HUDEP-2 (cell line): ENCODE measurements at regions not wholly inside any gene's neighbourhood (a gene's known extent, or its start where the extent isn't known, plus 50 kb on each side); places are given as distances from the start of the nearest gene placed in this dataset.

Source experiments
- DNase-seq, 76 experiments: peaks; one replicate each; lab custom pipeline; 2025; ENCODE audit not compliant: unreplicated experiment in 76 of 76; lab: John Stamatoyannopoulos, UW

DNA sequence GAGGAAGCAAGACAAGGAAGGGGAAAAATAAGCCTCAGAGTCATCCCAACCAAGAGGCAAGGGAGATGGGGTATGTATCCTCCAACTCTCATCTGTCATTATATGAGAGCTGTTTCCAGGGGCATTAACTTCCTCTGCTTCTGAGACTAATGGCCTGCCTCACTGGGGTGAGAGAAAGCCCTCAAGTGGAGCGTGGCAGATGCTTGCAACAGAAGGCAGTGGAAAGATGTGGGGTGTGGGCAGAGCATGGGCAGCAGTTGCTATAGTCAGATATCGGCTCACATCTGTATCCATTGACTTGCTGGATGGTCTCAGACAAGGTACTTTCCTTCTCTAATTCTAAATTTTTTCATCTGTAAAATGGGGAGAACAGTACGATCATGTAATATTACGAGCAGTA lies 81.7 kb upstream of the PLCL2 start:
- no peak for DNase-seq

DNA sequence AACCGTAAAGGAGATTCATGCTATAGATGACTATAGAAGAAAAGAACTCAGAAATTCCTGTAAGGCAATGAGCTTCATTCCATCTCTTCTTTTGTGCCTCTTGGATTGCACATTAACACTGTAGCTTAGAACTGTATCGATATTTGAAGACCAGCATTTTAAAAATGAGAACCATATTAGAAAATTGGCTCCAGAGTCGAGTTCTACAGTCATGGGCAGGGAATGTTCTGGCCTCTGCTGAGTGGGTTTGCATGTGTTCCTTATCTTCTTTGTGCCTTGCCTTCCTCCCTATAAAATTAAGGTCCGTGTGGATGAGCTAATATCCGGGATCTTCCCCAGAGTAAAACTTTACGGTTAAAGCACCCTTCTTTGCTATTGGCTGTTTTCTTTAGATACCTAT lies 77.4 kb upstream of the PLCL2 start:
- DNase-seq: no peak

DNA sequence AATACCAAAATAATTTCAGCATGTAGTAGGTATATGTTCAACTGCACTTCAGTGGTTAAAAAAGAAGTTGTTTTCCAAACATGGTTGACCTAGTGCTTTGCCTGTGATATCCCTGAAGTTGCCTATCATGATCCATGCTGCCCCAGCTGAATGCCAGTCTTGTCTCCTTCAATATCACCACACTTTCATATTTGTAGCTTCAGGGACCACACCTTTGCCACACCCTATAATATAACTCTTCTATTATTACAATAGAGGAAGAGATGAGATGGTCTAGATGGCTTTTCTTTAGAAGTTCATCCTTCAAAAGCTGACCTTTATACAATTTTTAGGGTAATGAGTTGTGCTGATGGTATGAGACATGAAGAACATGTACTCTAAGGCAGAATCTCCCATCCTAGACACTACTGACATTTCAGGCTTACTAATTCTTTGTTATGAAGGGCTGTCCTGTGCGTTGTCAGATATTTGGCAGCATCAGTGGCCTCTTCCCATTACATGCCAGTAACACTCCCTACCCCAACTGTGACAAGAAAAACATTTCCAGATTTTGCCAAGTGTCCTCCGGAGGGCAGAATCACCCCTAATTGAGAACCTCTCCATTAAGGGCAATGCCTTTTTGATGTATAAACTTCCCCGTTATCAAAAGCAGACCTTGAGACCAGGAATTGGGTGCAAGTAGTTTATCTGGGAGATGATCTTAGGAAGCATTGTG lies 76.2 kb upstream of the PLCL2 start:
- peak in 2 of 76 experiments; percentile 1 to 7 for DNase-seq

GRCh38 chr3:16809482-16809881 lies 75.3 kb upstream of the PLCL2 start:
- DNase-seq: no peak

GRCh38 chr3:16809993-16810392 lies 74.8 kb upstream of the PLCL2 start:
- no peak for DNase-seq

GRCh38 chr3:16810593-16811367 lies 74.0 kb upstream of the PLCL2 start:
- DNase-seq: peak in 1 of 76 experiments; percentile 6

GRCh38 chr3:16811950-16812349 lies 72.8 kb upstream of the PLCL2 start:
- no peak for DNase-seq

GRCh38 chr3:16813336-16813735 lies 71.4 kb upstream of the PLCL2 start:
- DNase-seq: no peak

DNA sequence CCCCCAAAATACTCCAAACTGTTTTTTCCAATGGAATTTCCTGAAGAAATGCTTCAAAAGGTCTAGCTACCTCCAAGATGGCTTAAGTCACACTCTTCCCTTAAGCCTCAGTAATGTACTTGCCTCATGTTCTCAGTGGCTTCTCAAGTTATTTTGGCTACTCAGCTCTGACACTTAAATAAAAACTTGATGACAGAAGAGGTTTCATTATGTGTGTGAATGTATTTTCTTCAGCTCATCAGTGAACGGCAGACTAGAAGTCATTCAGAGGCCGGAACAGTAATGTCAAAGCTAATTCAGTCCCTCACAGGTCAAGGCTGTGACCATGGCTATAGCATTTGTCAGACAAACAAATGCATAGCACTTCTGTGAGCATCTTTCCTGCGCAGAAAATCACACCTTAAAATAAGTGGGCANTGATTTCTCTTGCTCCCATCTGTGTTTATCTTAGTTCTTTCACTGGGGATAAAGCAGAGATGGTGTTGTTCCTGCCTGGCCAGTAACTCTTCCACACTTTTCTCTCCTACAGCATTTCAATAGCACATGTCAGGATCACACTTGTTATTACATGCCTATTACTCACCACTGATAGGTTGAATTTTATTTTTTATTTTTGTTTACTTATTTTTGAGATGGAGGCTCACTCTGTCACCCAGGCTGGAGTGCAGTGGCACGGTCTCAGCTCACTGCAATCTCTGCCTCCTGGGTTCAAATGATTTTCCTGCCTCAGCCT lies 68.5 kb upstream of the PLCL2 start:
- DNase-seq: no peak

GRCh38 chr3:16817197-16817596 lies 67.6 kb upstream of the PLCL2 start:
- no peak for DNase-seq

- DNase-seq: no peak
Measured at GRCh38 chr3:16818194-16818593, 66.6 kb upstream of the PLCL2 start.

- DNase-seq: no peak
Measured at GRCh38 chr3:16818945-16819344, 65.8 kb upstream of the PLCL2 start.

DNA sequence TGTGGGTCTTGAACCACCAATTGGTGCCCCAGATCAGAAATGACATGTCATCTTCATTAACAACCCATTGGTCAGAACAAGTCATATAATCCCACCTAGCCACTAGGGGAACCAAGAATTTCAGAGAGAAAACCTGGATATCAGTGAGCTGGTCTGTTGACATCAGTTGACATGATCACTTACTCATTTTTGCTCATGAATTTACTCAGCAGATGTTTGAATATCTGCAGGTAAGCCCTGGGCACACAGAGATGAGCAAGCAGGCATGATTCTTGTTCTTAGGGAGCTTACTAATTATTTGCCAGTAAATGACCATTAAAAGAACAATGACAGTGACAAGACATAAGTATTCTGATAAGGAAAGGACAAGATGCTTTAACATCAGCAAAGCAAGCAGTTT lies 64.3 kb upstream of the PLCL2 start:
- DNase-seq: no peak

DNA sequence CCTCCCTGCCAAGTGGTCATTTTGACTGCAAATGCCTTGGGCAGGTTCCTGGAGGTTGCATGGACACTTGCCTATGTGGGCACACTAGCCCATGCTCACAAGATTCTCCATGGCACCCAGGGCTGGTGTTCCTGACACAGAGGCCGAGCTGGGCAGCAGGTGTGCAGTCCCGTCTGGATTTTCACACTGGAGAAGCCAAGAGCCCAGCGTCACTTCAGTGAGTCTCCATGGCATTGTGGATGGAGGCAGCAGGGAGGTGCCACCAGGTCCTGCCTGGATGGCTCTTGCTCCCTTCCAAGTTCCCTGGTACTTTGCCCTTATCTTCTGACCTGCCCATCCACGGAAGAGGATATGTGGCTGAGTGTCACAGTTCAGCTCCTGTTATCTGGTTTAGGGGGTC lies 63.7 kb upstream of the PLCL2 start:
- DNase-seq: no peak

DNA sequence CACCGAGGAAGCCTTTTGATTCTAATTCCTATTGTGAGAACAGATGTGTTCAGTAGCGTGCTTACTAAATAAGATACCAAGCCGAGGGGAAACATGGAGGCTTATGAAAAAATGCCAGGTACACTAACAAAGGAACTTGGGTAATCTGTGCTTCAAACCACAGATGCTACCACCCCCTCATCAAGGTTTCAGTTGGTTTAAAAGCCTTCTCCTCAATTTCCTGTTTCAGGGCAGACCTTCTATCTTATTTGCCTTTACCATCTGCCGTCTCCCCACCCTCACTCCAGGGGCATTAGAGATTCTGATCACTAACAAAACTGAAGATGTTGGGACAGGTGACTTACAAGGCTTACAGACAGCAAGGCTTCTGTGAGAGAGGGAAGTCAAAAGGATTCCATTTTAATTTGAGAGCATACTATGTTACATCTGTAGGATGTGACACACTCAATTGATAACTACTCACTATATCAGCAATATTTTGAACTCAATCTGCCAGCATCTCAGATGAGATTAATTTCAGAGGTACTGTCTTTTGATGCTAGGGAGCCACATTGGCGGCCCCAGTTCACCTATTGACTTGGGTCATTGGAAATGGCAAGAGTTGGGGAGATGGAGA lies 60.6 kb upstream of the PLCL2 start:
- no peak for DNase-seq

DNA sequence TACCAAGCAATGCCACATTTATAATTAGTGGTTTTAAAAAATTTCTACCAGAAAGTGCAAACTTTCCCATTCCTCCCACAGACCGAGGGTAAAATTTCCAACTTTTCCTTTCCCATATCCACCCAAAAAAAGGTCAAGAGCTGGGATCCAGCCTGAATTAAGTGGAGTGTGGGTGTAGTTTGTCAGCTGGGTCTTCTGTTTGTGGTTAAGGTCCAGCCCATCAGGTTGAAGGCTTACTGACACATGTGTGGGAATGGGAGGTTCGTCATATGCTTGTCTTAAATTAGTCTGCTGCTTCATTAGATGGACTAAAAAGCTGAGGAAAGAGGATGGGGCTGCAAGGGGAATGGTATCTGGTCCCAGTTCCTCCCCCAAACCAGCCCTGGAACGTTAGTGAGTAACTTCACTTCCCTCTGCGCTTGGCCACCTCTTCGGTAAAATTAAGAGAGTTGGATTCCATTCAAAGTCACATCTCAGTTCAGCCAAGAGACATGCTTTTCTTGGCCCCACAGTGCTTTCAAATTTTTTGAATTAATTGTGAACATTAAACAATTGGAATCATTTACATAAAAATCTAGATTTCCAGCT lies 59.0 kb upstream of the PLCL2 start:
- DNase-seq: no peak

DNA sequence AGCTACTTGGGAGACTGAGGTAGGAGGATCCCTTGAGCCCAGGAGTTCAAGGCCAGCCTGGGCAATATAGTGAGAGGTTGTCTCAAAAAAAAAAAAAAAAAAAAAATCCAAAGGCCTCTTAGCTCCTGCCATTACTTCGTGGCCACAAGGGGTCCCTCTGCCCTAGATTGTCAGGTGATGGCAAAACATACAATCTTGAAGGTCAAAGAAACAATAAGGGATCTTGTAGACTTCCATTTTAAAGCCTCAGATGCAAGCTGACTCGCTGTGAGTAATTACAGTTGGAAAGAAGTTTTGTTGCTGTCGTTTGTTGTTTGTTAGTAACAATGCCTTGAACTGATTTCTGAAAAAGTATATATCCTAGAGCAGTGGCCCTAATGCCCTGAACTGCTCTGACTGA lies 55.9 kb upstream of the PLCL2 start:
- peak in 46 of 76 experiments; percentile 2 to 71 (median 30) for DNase-seq

DNA sequence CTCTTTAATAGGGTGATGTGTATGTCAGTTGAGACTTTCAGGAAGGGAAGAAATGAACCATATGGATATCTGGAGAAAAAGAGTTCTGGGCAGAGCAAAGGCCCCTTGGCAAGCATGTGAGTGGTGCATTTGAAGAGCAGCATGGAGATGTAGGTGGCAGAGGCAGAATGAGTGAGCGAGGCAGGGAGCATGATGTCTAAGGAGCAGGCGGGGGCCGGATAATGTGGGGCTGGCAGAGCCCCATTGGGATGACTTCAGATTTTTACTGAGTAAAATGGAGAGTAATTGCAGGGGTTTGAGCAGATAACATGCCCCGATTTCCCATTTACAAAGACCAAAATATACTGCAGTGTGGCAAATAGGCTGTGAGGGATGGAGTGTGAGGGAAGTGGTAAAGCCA lies 52.9 kb upstream of the PLCL2 start:
- no peak for DNase-seq

DNA sequence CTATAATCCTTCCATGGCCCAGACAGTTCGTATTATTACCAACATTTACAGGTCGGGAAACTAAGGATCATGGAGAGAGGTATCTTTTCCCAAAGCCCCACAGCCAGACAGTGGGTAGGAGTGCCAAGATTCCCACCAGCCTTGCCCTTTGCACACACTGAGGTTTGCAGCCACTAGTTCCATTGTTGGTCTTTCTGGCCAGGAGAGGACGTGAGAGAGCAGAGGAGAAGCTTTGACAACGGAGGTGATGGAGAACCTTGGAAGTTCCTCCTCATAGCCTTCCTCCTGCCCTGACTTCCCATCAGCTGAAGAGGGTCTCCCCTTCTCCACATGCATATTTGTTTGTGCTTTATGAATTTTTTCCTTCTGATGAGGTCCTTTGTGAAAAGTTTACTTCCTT lies 50.5 kb upstream of the PLCL2 start:
- DNase-seq: peak in 1 of 76 experiments; percentile 15

DNA sequence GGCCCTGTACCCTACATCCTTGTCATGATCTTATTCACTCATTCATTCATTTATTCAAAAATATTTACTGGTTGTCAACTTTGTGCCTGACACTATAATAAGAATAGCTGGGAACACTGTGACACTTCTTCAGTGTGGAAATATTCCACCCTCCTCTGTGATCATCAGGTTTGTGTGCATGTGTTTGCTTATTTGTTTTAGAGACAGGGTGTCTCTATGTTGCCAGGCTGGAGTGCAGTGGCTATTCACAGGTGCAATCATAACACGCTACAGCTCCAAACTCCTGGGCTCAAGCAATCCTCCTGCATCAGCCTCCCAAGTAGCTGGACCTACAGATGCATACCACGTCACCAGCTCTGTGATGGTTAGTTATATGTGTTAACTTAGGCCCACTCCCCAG lies 50.0 kb upstream of the PLCL2 start:
- no peak for DNase-seq
